ENCODE measurements at regions not wholly inside any gene's neighbourhood (a gene's known extent, or its start where the extent isn't known, plus 50 kb on each side); places are given as distances from the start of the nearest gene placed in this dataset.

DNA sequence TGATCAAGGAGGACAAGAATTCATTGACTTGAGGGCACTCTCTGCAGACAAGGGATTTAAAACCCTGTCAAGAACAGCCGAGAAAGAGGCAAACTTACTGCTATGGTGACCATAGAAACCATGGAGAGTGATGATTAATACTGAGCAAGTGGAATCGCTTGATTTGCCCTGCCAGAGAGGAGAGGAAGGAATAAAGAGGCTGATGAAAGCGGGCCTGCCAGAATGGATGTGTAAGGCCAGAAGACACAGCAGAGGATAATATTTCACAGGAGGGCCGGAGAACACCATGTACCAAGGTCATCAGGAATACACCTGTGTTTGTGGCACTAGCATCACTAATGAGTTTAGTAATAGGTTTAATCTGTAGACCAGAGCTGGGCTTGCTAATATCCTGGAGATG lies 221.8 kb upstream of the DCN start:
- no peak for DNase-seq (ENCODE audit: low read depth, low spot score)

DNA sequence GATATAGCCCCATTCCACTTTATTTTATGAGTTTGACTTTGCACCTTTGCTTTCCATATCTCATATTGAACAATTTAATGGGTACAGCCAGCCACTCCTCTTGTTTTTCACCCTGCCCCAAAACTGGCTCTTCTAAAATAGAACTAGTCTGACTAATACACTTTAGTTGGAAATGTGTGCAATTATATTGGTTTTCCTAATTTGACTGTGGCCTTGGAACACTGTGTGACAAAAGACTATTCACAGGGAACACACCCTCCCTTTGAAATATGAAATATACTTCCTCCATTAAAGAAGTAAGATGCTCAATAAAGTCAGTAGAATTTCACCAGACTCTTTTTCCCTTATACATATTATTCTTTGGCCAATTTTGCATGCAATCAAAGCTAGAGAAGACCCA lies 218.6 kb upstream of the DCN start:
- no peak for DNase-seq (ENCODE audit: low read depth, low spot score)

DNA sequence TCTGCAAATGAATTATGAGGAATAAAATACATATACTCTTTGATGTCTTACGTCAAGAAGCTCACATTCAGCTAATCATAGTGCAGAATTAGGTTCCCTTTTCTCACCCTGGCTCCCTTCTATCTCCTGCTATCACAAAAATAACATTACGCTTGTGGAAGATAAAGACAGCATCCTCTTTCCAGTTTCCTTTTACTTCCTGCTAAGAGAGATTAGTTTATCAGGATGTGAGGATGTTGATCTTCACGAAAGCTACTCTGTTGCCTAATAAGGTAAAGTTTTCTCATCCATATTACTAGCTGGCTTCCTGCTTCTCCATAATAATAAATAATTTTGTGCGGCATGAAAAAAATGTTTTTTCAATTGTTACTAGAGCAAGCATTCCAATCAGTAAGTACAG lies 217.7 kb upstream of the DCN start:
- DNase-seq (ENCODE audit: low read depth, low spot score): no peak

DNA sequence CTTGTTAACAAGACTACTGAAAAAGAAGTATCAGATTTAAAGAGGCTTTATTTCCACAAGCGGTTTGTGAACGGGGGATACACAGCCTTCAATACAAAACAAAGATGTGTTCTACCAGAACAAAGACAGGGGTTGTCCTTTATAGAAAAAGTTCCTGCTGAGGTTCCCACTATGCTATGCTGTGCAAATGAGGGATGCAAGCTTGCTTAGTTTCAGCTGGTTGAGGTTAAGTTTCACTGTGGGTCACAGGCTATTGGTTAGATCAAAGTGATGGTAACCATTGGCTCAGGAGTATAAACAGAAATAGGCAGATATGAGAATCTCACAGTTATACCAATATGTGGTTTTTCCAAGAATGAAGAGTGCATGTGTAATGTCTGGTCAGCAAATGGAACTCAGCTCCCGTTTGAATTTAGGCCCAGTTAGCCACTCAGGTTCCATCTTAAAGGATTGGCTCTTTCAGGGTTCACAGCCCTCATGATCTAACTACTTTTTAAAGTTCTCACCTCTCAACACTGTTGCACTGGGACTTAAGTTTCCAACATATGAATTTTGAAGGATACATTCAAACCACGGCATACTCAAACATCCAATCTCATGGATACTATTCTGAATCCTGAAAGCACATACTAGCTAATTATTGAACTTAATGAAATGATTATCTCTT lies 215.4 kb upstream of the DCN start:
- DNase-seq (ENCODE audit: low read depth, low spot score): no peak

DNA sequence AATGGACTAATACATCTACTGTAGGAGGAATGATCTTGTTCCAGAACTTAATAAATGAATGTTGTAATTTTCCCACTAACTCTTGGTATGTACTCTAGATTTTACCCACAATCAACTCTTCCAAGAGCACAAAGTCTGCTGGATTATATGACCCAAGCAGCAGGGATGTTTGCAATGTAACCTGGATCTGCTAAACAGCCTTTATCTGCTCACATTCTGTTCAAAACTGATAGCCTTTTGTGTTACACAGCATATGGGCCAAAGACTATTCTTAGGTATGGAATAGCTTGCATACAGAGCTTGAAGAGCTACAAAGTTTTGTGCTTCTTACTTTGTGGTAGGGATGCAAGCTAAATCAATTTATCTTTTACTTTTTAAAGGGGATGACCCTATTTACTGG lies 213.7 kb upstream of the DCN start:
- DNase-seq (ENCODE audit: low read depth, low spot score): no peak

DNA sequence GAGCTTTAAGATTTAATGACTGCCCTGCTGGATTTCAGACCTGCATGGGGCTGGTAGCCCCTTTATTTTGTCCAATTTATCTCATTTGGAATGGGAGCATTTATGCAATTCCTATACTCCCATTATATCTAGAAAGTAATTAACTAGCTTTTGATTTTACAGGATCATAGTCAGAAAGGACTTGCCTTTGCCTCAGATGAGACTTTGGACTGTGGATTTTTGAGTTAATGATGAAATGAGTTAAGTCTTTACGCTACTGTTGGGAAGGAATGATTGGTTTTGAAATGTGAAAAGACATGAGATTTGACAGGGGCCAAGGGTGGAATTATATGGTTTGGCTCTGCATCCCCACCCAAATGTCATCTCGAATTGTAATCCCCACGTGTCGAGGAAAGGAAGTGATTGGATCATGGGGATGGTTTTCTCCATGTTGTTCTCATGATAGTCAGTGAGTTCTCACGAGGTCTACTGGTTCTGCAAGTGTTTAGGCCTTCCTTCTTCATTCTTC lies 213.1 kb upstream of the DCN start:
- DNase-seq (ENCODE audit: low read depth, low spot score): no peak

DNA sequence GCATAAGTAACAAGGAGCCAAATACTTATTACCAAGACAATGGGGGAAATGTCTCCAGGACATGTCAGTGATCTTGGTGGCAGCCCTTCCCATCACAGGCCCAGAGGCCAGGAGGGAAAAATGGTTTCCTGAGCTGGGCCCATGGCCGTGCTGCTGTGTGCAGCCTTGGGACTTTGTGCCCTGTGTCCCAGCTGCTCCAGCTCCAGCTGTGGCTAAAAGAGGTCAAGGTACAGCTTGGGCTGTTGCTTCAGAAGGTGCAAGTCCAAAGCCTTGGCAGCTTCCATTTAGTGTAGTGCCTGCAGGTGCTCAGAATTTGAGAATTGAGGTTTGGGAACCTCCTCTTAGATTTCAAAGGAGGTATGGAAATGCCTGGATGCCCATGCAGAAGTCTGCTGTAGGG lies 212.3 kb upstream of the DCN start:
- no peak for DNase-seq (ENCODE audit: low read depth, low spot score)

DNA sequence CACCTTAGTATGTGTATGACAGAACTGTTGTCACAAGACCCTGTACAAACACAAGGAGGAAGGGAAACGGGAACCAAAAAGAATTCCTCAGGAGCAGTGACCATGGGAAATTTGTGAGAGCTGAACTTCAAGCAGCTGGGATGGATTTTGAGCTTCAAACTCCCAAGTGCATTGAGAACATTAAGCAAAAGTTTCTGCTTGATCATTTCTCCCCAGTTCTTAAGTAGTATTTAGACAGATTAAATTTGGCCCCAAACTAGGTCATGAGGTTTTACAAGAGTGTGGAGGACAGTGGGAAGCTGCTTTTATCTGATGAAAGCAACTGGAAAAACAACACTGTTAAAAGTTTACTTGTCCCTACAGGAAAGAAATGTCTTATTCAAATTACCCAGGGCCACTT lies 206.0 kb upstream of the DCN start:
- DNase-seq (ENCODE audit: low read depth, low spot score): no peak

DNA sequence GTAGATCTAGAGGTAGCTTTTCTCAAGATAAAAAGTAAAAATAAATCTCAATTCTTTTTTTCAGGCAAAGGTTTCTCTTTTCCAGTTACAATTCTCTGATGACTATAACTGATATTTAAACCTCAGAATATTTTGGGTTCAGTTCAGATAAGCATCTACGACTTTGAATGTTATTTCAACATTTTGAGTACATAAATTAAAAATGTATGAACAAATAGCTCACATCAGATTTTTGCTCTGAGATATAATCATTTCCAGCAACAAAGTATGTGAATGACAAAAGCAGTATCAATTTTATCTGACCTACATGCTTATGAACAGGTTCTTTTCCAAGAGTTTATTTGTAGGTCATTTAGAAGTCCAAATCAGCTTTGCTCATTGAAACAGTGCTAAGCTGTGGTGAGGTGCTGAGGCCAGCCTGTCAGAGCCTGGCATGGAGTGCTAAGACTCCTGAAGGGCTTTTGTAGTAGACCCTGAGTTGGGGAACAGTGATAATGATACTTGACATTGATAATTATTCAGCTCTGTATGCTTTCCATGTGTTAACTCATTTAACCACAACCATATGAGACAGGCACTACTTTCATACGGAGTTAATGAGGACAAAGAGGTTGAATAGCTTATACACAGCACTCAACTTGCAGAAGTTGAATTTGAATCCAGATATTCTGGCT lies 205.0 kb upstream of the DCN start:
- DNase-seq (ENCODE audit: low read depth, low spot score): no peak

DNA sequence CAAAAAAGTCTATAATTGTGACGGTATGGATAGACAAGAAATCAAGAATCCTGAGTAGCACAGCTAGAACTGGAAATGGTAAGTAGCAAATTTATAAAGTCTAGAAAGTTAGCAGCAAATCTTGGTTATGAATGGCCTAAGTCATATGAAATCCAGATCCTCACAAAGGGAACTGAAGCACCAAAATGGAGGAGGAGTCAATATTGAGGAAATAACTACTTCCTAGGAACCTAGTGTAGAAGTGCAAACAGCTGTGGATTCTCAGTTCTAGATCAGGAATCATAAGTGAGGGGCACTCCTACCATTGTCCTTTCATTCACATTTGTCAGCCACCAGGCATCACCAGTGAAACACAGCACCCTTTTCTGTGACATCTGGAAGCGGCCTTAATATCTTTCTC lies 202.2 kb upstream of the DCN start:
- no peak for DNase-seq (ENCODE audit: low read depth, low spot score)

DNA sequence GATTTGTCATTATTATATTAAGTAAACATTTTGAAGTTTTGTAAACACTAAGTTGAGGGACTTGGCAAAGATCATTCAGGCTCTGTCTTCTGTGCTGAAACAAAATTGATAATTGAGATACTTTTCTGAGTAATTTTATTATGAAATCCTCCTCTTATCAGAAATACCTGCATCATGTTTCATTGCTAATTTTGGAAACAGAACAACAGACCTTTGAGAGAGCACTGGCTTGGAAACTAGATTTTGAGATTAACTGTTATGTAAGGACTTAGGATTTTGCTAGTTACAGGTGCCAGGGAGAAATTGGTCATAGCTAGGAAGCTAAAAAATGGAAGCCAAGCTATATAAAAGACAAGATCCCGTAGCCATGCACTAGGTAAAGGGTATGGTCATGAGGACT lies 201.7 kb upstream of the DCN start:
- no peak for DNase-seq (ENCODE audit: low read depth, low spot score)

DNA sequence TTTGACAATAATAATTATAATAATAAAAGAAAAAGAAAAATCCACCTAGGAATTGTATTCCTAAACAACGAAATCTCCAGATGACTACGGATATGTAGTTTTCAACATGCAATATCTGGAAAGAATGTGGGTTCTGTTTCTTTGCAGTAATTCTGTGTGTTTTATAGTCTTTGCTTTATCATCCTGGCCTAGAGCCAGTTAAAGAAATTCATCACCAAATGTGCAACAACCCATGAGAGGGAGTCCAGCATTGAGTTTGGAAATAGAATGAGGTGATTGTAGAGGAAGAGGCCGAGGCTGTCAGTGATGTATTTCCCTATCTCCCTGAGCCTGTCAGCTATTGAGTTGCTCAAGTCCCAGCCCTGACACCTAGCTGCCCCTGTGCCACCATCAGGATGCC lies 200.5 kb upstream of the DCN start:
- no peak for DNase-seq (ENCODE audit: low read depth, low spot score)

DNA sequence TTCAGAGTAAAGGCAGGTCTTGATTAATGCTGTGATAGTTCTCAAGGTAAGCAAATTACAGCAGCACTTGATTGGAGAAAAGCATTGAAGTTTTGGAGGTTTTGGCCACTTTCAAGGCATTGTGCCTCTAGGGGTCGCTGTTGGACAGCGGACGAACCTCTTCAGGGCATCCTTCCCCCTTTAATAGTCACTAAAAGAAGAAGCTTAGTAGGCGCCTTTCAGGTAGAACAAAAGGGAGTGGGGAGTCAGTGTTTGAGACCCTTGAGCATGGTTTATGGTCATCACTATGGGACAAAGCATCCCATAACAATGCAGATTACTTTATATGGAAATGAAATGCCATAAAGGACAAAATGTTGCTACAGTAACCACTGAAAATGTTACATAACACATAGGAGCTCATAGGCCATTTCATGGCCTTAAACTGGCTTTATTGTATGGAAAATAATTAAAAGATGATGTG lies 199.5 kb upstream of the DCN start:
- DNase-seq (ENCODE audit: low read depth, low spot score): peak; percentile 69

DNA sequence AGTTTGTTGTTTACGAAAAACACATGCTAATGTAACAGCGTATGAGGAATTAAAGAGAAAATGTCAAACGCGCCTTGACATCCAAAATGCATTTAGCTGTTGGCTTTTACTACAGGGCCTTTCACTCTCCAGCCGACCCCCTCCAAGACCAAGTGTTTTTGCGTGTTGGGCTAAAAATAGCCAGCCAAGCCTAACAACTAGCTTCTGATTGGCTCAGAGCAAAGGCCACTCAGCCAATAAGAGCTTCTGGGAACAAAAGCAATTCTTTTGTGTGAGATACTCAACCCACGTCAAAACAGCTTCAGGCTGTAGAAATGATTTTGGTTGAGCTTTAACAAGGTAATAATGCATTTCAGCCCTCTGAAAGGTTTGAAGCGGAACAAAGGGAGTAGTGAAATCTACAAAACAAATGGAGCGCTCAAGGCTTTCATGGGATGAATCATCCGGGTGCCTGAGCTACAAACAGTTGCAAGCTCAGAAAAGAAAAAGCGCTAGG lies 198.7 kb upstream of the DCN start:
- DNase-seq (ENCODE audit: low read depth, low spot score): peak; percentile 65

DNA sequence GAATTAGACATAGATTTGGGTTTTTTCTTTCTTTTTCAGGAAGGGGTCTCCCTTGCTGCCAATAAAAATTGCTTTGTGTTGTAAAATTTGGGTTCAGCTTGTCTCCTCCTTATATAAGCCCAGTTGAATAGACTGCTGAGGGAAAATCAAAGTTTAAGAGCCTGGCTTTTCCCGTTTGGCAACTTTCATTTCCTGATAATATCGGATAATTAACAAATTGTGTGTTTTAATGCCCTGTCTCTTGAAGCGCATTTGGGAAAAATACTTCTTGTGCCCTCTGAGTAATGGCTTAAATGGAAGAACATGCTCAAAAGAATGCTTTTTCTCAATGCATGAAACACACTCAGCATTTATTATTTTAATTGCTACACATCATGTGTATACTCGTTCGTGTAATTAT lies 198.0 kb upstream of the DCN start:
- DNase-seq (ENCODE audit: low read depth, low spot score): no peak

DNA sequence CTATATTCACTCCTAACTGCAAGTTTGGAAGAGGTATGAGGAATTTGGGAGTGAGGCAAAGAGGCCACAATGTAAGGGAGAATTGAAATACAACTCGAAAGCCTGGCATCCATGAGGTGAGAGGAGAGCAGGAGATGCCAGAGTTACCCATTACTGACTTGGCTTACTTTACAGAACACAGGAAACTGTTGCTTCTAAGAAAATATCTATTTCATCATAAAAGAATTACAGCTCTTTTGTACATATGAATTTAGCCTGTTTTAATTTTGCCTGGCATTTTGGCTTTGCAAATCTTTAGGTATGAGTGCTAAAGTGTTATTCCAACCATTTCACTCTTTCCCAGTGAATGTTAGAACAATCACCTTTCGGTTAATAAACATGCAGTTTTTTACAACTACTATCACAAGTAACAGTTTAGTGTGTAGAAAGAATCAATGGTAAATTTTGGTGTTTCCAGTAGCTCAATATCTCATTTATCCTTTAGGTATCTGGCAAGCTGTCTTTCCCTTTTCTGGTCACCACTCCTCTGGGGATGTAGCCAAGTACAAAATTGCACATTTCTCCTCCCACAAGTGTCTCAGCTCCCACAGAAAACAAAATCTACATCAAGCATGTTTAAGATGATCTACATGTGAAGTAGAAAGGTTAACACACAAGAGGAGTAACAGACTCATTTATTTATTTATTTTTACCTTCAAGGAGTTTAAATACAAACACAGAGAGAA lies 196.6 kb upstream of the DCN start:
- no peak for DNase-seq (ENCODE audit: low read depth, low spot score)

DNA sequence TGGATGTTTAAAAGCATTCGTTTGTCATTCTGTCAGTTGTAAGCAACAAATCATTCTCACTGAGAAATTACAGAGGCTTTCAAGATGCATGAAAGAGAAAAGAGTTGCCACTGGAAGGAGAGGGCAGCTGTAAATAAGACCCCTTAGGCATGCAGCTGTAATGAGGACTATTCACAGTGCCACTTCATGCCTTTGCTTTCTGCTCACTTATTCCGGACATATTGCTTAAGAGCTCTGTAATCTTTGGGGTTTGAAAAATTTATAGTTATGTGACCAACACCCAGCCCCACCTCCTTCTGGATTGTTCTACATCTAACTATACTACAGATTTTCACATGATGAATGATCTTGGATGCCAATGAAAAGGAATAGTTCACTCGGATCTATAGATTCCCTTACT lies 194.8 kb upstream of the DCN start:
- no peak for DNase-seq (ENCODE audit: low read depth, low spot score)

DNA sequence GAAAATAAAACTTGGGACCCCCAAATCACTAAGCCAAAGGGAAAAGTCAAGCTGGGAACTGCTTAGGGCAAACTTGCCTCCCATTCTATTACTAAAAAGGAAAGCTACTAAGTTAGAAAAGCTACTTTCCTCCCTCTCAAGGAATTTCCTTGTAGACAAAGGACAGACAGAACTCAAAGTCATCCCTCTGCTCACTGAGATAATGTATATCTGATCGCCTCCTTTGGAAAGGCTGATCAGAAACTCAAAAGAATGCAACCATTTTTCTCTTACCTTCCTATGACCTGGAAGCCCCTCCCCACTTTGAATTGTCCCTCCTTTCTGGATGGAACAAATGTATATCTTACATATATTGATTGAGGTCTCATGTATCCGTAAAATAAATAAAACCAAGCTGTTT lies 190.5 kb upstream of the DCN start:
- DNase-seq (ENCODE audit: low read depth, low spot score): no peak

DNA sequence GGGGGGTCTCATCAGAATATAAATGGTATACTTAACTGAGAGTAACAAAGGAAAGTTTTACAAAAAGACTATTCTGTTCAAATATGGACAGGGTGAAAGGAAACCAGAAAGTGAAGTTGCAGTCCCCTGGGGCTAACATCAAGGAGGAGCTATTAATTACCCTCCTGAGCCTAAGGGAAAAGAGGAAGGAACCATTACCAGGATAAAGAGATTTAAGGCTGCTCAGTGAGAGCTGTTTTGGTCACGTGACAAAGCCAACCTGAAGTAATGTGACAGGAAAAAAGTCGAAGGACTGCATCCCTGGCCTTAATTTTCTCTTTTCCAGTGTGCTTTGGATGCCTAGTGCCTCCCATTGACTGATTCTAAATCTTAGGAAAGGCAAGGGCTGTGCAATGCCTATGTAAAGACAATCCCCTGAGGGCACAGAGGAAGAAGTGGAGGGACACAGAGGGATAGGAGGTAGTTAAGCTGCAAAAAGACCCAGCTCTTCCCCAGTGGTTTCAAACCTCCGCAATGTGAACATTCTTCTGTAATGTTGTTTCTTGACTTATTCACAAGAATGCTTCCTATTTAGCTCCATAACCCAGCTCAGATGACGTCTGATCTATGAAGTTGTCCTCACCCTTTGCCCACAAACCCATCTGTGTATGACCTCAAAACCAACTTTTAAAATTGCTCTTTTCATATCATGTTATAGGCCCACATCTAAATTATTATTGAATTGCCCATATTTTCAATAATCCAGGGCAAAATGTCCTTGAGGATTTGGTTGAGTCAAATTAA lies 187.7 kb upstream of the DCN start:
- DNase-seq (ENCODE audit: low read depth, low spot score): no peak

DNA sequence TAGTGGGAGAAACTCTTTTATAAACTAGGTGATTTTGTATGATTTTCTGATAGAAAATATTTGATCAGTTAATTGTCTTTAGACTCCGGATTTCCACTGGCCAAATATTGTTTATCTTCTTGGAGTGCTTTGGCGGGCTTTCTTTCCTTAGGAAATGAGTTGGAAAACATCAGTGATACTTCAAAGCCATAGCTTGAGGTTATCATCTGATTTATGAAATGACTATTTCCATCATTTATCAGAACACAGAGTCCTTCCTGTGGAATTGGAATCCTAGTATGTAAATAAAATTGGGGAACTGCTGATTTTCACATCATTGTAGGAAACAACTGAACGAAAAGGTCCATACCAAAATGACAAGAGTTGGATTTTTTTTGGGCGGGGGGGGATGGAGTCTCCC lies 186.0 kb upstream of the DCN start:
- no peak for DNase-seq (ENCODE audit: low read depth, low spot score)

DNA sequence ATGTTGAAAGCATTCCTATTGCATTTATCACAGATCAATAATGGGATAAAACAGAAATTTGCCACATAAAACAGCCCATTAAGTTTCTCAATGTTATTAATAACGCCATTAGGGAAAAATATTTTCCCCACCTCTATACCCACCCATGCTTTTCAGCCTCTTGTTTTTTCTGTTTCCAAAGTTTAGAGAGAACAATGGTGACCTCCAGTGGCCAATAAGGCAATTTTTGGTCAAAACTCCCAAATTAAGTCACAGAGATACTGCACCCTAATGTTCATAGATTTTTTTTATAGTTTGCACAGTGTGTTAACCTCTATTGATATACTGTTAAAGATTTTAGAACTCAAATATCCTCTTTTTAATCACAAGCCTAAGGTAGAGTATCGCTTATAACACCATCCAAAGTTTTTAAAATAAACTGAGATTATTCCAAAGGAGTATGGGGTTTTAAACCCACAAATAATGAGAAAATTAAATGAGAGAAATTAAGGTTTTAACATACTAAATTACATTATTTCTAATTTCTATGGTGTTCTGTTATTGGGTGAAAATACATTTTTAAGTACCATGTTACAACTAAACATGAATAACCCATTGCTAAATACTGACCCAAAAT lies 184.7 kb upstream of the DCN start:
- DNase-seq (ENCODE audit: low read depth, low spot score): no peak

Data from smooth muscle cell of the brain vasculature (primary cell).